Activated T-cell treated with anti-CD3 and anti-CD28 coated beads, Interleukin-2, amount 50 U/mL, for 4 hours (primary cell): ENCODE measurements at regions not wholly inside any gene's neighbourhood (a gene's known extent, or its start where the extent isn't known, plus 50 kb on each side); places are given as distances from the start of the nearest gene placed in this dataset.
"Not testable (repeated sequence)": the region's sequence is repeated elsewhere in the genome, so short reads cannot be mapped to it uniquely, and the experiment has no call there.

Source experiments
- ATAC-seq, 2 donors: fragments of 200-7000 bp; cut with Tn5 transposase; one replicate each; pipeline ENCODE4 v1.10.0; 2021
- DNase-seq: peaks from one replicate; pipeline ENCODE4 v3.0.0-alpha.2; 2020
- H3K27me3 Mint-ChIP-seq: one replicate; pipeline ENCODE4 v1.8.0; 2021; ENCODE audit warnings: low read depth, mixed read lengths
- H3K36me3 Mint-ChIP-seq: one replicate; pipeline ENCODE4 v1.8.0; 2022; ENCODE audit warnings: mixed read lengths; ENCODE audit not compliant: insufficient read depth
- H3K4me1 Mint-ChIP-seq: one replicate; pipeline ENCODE4 v1.8.0; 2021; ENCODE audit warnings: low read depth, mixed read lengths
- H3K4me3 Mint-ChIP-seq: one replicate; pipeline ENCODE4 v1.8.0; 2021; ENCODE audit warnings: mild to moderate bottlenecking, moderate library complexity, mixed read lengths
- H3K9me3 Mint-ChIP-seq: one replicate; pipeline ENCODE4 v1.8.0; 2021; ENCODE audit warnings: mixed read lengths

DNA sequence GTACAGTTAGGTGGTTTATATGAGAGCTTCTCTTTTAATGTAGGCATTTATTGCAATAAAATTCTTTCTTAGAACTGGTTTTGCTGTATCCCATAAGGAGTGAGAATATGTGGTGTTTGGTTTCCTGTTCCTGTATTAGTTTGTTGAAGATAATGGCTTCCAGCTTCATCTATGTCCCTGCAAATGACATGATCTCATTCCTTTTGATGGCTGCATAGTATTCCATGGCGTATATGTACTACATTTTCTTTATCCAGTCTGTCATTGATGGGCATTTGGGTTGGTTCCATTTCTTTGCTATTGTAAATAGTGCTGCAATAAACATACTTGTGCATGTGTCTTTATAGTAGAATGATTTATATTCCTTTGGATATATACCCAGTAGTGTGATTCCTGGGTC, 106.7 kb upstream of the IRS4 start:
- ATAC-seq, result not testable (repeated sequence)

DNA sequence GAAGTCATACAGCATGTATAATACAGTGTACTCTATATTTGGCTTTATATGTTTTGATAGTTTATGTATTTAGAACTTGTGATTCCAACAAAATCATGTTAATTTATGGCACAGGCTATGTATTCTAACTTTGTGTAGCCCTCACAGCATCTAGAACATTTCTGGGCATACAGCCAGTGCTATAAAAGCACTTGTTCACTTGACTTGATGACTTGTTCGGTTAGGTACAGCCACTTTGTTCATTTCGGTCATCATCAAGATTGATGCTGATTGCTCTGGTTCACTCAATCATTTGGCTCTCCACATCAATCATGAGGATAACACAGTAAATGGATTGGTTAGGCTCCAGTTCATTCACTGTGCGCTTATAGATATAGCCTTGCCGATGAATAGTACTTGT, 97.6 kb upstream of the IRS4 start:
- ATAC-seq, result no peak
- no peaks in the 10 kb centered on the region for H3K9me3 Mint-ChIP-seq
- no peak overlapping the region for H3K4me3 Mint-ChIP-seq
- H3K4me1 Mint-ChIP-seq, result no peaks in the 10 kb centered on the region
- DNase-seq, result no peak
- no peaks in the 10 kb centered on the region for H3K27me3 Mint-ChIP-seq
- no peaks in the 10 kb centered on the region for H3K36me3 Mint-ChIP-seq

More for the DNA sequence above, 106.7 kb upstream of the IRS4 start:
- not testable (repeated sequence) for H3K4me3 Mint-ChIP-seq, DNase-seq, H3K27me3 Mint-ChIP-seq, H3K36me3 Mint-ChIP-seq, H3K4me1 Mint-ChIP-seq, H3K9me3 Mint-ChIP-seq

DNA sequence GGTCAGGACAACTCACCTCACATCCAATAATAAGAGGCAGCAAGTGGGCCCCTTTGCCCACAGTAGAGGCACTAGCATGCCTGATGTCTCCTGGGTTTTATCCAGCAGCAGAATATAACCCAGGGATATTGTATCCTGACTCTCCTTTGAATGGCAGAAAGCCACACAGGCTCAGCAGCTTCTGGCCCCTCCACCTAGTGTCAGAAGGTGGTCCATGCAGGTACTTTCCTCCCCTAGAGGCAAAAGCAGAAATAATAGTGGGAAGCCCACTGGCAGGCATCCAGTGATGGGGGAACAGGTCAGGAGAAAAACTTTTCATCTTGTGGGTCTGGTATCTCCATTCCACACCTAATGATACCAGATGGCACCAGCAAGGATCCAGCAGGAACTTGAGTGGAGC, 75.5 kb upstream of the IRS4 start:
- no peaks in the 10 kb centered on the region for H3K4me1 Mint-ChIP-seq
- no peaks in the 10 kb centered on the region for H3K27me3 Mint-ChIP-seq
- ATAC-seq (no peak), DNase-seq (no peak)
- no peaks in the 10 kb centered on the region for H3K36me3 Mint-ChIP-seq
- no peaks in the 10 kb centered on the region for H3K9me3 Mint-ChIP-seq
- H3K4me3 Mint-ChIP-seq, result no peak overlapping the region

DNA sequence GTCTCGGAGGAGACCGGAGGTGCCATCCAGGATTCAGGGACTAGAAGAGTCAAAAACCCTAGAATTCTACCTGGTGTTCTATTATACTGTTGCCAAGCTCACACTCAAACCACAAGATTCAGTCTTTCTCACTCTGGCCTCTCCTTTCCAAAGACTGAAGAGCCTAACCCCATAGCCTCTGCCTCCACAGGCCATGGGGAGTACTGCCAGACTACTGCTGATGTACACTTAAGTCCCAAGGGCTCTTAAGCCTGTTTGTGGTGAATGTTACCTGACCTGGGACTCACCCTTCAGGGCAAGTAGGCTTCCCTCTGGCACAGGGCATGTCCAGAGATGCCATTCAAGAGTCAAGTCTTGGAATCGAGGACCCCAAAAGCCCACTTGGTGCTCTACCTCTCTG, 58.9 kb upstream of the IRS4 start:
- ATAC-seq, result no peak
- Mint-ChIP-seq H3K9me3 (peaks cover 4% of the 10 kb centered on the region), H3K4me1 (no peaks in the 10 kb centered on the region), H3K27me3 (no peaks in the 10 kb centered on the region), H3K36me3 (no peaks in the 10 kb centered on the region), H3K4me3 (no peak overlapping the region)
- DNase-seq, result no peak
